ENCODE measurements at regions not wholly inside any gene's neighbourhood (a gene's known extent, or its start where the extent isn't known, plus 50 kb on each side); places are given as distances from the start of the nearest gene placed in this dataset.

DNA sequence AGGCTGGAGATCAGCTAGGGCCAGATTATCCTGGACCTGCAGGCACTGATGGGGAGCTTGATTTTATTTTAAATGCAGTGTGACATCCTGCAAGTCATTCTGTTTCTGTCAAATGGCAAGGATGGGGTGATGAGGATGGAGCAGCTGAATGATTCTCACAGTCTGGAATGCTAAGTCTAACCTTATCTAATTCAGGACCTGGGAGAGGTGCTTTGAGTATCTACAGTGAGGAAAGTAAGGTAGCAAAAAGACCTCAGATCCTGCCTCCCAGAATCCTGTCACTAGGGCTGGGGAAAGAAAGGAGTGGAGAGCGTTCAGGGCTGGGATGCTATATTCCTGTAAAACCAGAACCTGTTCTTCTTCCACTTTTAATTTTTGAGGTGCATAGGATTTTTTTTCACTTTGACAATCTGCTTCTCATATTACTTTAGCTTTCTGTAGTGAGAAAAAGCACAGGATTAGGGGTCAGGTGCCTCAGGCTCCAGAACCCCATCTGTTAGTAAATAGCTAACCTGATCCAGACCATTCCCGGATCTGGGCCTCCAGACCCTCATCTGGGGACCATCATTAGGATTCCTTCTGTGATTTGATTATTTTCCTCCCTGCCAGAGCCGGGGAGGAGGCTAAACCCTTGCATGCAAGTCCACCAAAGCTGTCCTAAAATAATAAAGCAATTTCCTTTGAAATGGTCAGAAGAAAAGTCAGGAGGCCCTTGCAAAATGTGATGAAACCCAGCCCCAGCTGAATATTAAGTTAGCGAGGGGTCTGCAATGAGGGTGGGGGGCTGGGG lies 54.7 kb downstream of the ASCL1 start:
- TF ChIP-seq, protein P1, sequence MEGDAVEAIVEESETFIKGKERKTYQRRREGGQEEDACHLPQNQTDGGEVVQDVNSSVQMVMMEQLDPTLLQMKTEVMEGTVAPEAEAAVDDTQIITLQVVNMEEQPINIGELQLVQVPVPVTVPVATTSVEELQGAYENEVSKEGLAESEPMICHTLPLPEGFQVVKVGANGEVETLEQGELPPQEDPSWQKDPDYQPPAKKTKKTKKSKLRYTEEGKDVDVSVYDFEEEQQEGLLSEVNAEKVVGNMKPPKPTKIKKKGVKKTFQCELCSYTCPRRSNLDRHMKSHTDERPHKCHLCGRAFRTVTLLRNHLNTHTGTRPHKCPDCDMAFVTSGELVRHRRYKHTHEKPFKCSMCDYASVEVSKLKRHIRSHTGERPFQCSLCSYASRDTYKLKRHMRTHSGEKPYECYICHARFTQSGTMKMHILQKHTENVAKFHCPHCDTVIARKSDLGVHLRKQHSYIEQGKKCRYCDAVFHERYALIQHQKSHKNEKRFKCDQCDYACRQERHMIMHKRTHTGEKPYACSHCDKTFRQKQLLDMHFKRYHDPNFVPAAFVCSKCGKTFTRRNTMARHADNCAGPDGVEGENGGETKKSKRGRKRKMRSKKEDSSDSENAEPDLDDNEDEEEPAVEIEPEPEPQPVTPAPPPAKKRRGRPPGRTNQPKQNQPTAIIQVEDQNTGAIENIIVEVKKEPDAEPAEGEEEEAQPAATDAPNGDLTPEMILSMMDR (IDR thresholded peaks at IDR 0.05; ENCODE audit: low read depth, low read length): no peak
- no peak for TF ChIP-seq EZH2phosphoT487 (IDR thresholded peaks at IDR 0.05; ENCODE audit: low read depth)

All from OCI-LY3 (cell line).